Glutamatergic neuron (in vitro differentiated cells): ENCODE measurements at regions not wholly inside any gene's neighbourhood (a gene's known extent, or its start where the extent isn't known, plus 50 kb on each side); places are given as distances from the start of the nearest gene placed in this dataset.

Experiments used
- DNase-seq: peaks from one replicate; pipeline ENCODE4 v3.0.0; 2022
- H3K27ac Mint-ChIP-seq: one replicate; pipeline ENCODE4 v1.8.0; 2020; ENCODE audit warnings: mild to moderate bottlenecking, mixed read lengths, inconsistent platforms; ENCODE audit not compliant: unreplicated experiment
- H3K27me3 Mint-ChIP-seq: one replicate; pipeline ENCODE4 v1.8.0; 2020; ENCODE audit warnings: mild to moderate bottlenecking, moderate library complexity, mixed read lengths, inconsistent platforms; ENCODE audit not compliant: unreplicated experiment
- H3K36me3 Mint-ChIP-seq: one replicate; pipeline ENCODE4 v1.8.0; 2020; ENCODE audit warnings: mild to moderate bottlenecking, mixed read lengths, inconsistent platforms; ENCODE audit not compliant: unreplicated experiment
- H3K4me1 Mint-ChIP-seq: one replicate; pipeline ENCODE4 v1.8.0; 2020; ENCODE audit warnings: mild to moderate bottlenecking, low read depth, mixed read lengths, inconsistent platforms; ENCODE audit not compliant: unreplicated experiment
- H3K4me3 Mint-ChIP-seq: one replicate; pipeline ENCODE4 v1.8.0; 2020; ENCODE audit warnings: mild to moderate bottlenecking, mixed read lengths, inconsistent platforms; ENCODE audit not compliant: unreplicated experiment
- H3K9me3 Mint-ChIP-seq: one replicate; pipeline ENCODE4 v1.8.0; 2020; ENCODE audit warnings: mild to moderate bottlenecking, moderate library complexity, mixed read lengths, inconsistent platforms; ENCODE audit not compliant: unreplicated experiment
- TF ChIP-seq, protein P1 (sequence below): fragments of 200-600 bp; sonication (generic); IDR thresholded peaks from one replicate; pipeline ENCODE4 v1.5.0; 2021; ENCODE audit not compliant: partially characterized antibody, unreplicated experiment

DNA sequence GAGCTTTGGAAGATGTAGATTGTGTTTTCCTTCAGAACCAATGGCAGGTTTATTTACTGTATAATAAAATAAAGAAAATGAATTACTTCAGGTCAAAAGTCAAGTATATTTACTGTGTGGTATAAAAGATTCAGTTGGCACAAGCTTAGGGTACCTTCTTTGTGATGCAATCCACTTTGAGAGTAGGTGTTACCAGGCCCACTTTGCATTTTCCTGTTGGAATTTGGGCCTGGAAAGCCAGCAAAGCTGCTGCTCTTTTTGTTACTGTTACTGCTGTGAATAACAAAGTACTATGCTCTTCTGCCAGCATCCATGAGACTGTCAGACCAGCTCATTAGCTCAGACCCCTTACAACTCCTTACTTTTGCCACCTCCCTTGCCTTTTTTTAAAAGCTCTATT is 649.0 kb upstream of the SEL1L start:
- peaks cover 1% of the 10 kb centered on the region for H3K9me3 Mint-ChIP-seq
- H3K27me3 Mint-ChIP-seq: peaks cover 2% of the 10 kb centered on the region
- H3K27ac Mint-ChIP-seq: no peak overlapping the region
- no peaks in the 10 kb centered on the region for H3K36me3 Mint-ChIP-seq
- H3K4me1 Mint-ChIP-seq: no peaks in the 10 kb centered on the region
- H3K4me3 Mint-ChIP-seq: no peak overlapping the region
- no peak for DNase-seq
- TF ChIP-seq, protein P1, sequence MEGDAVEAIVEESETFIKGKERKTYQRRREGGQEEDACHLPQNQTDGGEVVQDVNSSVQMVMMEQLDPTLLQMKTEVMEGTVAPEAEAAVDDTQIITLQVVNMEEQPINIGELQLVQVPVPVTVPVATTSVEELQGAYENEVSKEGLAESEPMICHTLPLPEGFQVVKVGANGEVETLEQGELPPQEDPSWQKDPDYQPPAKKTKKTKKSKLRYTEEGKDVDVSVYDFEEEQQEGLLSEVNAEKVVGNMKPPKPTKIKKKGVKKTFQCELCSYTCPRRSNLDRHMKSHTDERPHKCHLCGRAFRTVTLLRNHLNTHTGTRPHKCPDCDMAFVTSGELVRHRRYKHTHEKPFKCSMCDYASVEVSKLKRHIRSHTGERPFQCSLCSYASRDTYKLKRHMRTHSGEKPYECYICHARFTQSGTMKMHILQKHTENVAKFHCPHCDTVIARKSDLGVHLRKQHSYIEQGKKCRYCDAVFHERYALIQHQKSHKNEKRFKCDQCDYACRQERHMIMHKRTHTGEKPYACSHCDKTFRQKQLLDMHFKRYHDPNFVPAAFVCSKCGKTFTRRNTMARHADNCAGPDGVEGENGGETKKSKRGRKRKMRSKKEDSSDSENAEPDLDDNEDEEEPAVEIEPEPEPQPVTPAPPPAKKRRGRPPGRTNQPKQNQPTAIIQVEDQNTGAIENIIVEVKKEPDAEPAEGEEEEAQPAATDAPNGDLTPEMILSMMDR: no peak

DNA sequence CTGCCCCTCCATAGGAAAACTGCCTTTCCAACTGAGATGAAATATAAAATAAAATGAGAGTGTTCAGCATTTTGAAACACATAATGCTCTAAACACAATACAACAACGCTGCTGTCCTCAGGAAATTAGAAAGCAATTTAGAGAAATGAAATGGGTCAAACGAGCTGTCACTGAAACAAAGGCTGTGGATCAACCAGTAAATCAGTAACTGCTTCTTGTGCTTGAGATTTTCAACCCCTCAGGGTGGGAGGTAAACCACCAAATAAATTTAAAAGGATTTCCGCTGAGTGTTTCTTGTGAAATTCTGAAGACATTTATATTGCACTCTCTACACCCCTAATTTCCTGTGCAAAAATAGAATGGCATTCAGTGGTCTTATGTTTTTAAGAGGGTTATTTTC is 657.1 kb upstream of the SEL1L start:
- Mint-ChIP-seq H3K27ac (no peak overlapping the region), H3K27me3 (peaks cover 2% of the 10 kb centered on the region), H3K36me3 (no peaks in the 10 kb centered on the region), H3K9me3 (peaks cover 2% of the 10 kb centered on the region), H3K4me3 (no peak overlapping the region), H3K4me1 (peaks cover 5% of the 10 kb centered on the region)
- no peak for DNase-seq
- TF ChIP-seq, protein P1: no peak

DNA sequence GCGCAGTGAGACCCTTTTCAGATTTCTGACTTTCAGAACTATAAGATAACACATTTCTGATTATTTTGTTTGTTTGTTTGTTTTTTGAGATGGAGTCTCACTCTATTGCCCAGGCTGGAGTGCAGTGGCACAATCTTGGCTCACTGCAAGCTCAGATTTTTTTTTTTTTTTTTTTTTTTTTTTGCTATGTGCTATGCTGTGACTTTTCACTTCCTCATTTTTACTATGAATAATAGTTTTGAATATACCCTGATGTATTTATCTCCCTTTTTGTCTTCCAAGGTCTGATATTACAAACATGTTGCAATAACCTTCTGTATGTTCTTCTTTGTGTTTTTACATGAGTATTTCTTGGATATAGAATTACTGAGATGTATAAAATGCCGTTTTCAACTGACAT is 658.7 kb upstream of the SEL1L start:
- Mint-ChIP-seq H3K36me3 (no peaks in the 10 kb centered on the region), H3K9me3 (peaks cover 4% of the 10 kb centered on the region), H3K4me3 (no peak overlapping the region), H3K4me1 (peaks cover 7% of the 10 kb centered on the region), H3K27ac (no peak overlapping the region), H3K27me3 (peaks cover 2% of the 10 kb centered on the region)
- DNase-seq: no peak
- TF ChIP-seq, protein P1: no peak

DNA sequence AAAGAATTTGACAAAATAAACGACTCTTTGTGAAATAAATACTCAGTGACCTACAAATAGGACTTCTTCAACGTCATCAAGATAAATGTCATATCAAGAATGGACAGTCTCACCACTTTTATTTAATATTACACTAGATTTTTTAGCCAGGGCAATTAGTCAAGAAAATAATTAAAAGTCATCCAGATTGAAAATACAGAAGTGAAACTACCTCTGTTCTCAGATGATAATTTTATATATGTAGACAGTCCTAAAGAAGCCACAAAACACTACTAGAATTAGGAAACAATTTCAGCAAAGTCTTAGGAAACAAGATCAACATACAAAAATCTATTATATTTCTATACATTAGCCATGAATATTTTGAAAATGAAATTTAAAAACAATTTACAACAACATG is 689.6 kb upstream of the SEL1L start:
- TF ChIP-seq, protein P1: no peak
- Mint-ChIP-seq H3K27ac (no peak overlapping the region), H3K4me3 (no peak overlapping the region), H3K27me3 (no peaks in the 10 kb centered on the region), H3K4me1 (peaks cover 17% of the 10 kb centered on the region), H3K9me3 (no peaks in the 10 kb centered on the region), H3K36me3 (no peaks in the 10 kb centered on the region)
- no peak for DNase-seq

DNA sequence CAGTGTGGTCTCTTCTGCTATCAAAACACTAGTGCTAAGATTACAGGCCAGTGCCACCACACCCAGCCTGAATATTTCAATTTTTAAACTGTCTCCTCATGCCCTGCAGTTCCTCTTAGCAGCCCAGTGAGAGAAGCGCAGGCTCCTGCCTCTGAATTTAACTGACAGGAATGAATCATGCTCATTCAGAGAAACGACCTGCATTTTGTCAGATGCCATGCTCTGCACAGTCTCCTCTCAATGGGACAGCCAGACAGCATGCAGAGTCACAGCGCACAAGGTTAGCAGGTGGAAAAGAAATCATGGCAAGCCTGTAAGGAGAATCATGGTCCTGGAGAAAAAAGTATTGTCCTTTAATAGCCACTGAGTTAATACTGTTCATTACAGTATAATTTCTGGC is 691.0 kb upstream of the SEL1L start:
- H3K4me3 Mint-ChIP-seq: no peak overlapping the region
- no peak for DNase-seq
- no peaks in the 10 kb centered on the region for H3K36me3 Mint-ChIP-seq
- H3K27ac Mint-ChIP-seq: no peak overlapping the region
- TF ChIP-seq, protein P1: no peak
- no peaks in the 10 kb centered on the region for H3K27me3 Mint-ChIP-seq
- peaks cover 24% of the 10 kb centered on the region for H3K4me1 Mint-ChIP-seq
- peaks cover 2% of the 10 kb centered on the region for H3K9me3 Mint-ChIP-seq
